NCI-H2196 treated with DMSO at 0.1 percent for 48 hours (cell line): ENCODE measurements at regions not wholly inside any gene's neighbourhood (a gene's known extent, or its start where the extent isn't known, plus 50 kb on each side); places are given as distances from the start of the nearest gene placed in this dataset.
"Not testable (repeated sequence)": the region's sequence is repeated elsewhere in the genome, so short reads cannot be mapped to it uniquely, and the experiment has no call there.

Source experiments
- DNase-seq: peaks from one replicate; lab custom pipeline; 2025; ENCODE audit not compliant: unreplicated experiment; lab: John Stamatoyannopoulos, UW

GRCh38 chr6:156205678-156206077 is 571.5 kb upstream of the ARID1B start:
- no peak for DNase-seq

DNA sequence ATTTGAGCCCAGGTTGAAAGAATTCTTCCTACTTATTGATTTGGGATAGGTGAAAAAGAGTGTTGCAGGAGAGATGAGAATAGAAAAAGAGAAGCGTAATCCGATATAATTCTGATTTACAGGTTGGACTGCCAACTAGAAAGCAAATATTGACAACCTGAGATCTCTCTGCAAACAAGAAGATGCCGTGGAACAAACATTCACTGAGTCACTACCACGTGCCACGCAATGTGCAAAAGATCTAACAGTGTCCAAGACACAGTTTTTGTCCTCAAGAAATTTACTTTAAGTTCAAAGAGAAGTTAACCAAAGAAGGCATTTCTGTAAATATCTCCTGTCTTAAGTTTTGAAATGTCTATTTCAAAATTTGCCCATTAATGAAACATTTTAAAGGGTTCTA is 578.0 kb upstream of the ARID1B start:
- DNase-seq: no peak

- no peak for DNase-seq
Observed at GRCh38 chr6:156197513-156197912, 579.7 kb upstream of the ARID1B start.

GRCh38 chr6:156194981-156195380 is 582.2 kb upstream of the ARID1B start:
- DNase-seq: no peak

- DNase-seq: no peak
Observed at GRCh38 chr6:156193381-156193780, 583.8 kb upstream of the ARID1B start.

DNA sequence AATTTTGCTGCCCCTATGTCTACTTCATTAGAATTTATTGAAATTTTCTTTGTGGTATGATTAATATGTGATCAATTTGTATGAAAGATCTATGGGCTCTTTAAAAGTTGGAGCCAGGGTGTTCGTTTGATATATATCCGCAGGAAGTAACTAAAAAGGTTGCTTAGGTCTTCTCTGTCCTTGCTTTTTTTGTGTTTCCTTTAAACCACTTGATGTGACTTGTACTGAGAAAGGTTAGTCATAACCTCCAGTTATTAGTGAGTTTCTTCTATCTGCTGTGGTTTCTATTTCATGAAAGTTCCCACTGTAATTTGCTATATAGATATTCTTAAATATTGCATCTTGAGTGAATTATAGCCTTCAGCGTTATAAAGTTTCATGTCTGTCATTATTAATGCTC is 585.3 kb upstream of the ARID1B start:
- no peak for DNase-seq

DNA sequence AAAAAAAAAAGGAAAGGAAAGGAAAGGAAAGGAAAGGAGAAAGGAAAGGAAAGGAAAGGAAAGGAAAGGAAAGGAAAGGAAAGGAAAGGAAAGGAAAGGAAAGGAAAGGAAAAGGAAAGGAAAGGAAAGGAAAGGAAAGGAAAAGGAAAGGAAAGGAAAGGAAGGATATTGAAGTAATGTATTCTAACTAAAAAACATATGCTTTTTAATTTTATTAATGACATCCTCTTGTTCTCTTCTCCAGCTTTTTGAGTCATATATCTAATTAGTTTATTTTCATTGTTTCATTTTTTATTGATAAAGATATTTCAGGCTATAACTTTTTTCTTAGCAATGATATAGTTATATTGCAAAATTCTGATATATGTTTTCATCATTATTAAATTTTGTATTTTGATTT is 585.8 kb upstream of the ARID1B start:
- not testable (repeated sequence) for DNase-seq

GRCh38 chr6:156190270-156190669 is 586.9 kb upstream of the ARID1B start:
- DNase-seq: no peak

DNA sequence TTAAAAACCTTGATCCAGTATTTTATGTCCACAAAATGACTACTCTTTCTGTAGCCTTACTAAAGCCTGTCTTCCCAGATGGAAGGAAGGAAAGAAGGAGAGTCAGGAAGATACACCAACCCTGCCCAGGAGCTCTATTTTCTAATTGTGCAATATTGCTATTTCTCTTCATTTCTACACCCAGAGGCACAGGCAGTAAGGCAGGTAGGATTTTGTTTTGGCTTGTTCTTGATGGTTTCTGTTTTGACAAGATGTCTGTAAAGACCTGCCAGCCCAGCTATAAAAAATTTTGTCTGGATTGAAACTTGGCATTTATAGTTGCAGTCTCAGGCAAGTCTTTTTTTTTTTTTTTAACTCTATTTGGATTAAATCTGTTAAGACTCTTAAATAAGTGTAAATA is 587.5 kb upstream of the ARID1B start:
- DNase-seq: no peak

DNA sequence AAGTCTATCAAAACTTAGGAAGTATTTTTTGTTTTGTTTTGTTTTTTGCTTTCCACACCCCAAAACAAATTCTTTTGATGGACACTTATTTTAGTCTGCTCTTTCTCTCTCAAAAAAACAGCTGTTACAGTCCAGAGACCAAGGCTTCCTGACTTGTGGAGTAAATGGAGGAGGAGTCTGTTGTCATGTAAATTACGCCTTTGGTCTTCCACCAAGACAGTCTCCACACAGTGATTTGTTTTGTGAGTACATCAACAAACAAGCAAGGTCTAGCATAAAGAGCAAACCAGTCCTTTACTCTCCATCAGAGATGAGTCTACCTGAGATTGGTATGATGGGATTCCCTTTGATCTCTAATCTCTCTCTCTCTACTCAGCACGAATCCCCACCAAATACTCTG is 588.0 kb upstream of the ARID1B start:
- DNase-seq: no peak

DNA sequence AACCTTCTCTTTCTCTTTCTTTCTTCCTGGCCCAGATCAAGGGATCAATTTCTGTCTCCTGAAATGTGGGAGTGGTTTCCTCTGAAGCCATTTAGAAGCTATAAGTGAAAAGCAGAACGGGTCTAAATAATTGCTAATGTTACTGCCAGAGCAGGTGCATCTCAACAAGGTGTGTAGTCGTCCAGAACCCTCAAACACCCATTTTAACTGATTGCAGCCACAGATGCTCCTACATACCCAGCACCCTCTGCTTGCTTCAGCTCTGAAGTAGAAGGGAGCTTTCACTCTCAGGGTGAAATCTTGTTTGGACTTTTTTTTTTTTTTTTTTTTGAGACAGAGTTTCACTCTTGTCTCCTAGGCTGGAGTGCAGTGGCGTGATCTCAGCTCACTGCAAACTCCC is 592.1 kb upstream of the ARID1B start:
- no peak for DNase-seq

GRCh38 chr6:156183678-156184077 is 593.5 kb upstream of the ARID1B start:
- DNase-seq: no peak

- DNase-seq: no peak
Observed at GRCh38 chr6:156182356-156182755, 594.8 kb upstream of the ARID1B start.

- DNase-seq: no peak
Observed at GRCh38 chr6:156181506-156181905, 595.7 kb upstream of the ARID1B start.

DNA sequence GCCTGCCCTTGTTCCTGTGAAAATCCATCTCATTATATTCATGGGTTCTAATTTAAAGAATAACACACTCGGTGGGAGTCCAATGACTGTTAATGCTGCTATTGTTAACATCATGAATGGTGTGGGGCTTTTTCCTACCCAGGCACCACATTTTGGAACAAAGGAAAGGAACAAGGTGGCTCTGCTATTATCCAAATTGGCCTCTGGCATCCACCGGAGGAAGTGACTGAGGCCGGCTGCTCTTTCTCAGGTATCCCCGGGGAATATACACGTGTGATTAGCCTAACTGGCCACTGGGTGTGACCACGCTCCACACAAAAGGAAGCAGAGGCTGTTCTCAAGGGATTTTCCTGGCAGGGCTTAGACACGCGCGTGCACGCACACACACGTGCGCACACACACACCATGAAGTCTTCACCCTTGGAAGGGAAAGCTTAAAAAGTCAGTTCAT is 601.2 kb upstream of the ARID1B start:
- DNase-seq: no peak

DNA sequence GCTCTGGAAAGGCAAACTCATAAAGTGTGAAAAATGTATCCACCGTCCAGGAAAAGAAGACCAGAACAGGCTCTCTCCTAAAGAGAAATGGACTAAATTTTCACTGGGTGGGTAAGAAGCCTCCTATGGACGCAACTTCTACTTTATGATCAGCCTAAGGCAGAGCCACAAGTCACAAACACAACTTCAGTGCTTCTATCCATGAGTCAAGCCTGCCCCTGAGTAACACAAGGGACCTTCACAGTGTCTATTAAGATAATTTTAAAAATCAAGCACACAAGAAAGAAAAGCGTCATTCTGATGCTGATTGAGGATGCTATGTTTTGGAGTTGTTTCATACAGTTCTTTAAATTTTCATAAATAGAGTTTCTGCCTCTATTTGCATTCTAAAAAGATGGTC is 601.7 kb upstream of the ARID1B start:
- no peak for DNase-seq

DNA sequence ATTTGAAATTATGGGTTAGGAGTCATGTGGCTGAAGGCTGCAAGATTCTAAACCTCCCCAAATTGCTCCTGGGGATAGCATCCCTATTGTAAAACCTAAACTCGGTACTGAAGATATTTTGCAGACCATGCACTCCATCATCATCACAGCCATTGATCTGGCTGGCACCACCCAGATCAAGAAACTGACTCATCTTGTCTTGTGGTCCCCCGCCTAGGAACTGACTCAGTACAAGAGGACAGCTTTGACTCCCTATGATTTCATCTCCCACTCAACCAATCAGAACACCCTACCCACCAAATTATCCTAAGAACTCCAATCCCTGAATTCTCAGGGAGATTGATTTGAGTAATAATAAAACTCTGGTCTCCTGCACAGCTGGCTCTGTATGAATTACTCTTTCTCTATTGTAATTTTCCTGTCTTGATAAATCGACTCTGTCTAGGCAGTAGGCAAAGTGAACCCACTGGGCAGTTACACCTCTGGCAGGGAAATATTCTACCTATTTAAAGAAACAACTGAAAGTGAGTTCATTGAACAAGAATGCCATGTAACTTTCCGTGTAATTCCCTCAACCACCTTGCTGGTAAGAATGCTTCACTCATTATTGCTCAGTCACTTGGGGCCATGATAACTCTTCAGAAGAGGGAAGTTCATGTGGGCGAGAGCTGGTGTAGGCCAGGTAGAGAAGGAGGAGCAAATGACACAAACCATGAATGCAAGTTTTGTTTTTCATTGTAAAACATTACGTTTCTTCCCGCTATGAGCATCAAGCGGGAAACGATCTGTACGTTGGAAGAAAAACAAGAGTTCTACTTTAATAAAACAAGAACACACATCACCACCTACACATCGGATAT is 602.9 kb upstream of the ARID1B start:
- DNase-seq: no peak

GRCh38 chr6:156169371-156169770 is 607.8 kb upstream of the ARID1B start:
- DNase-seq: no peak

GRCh38 chr6:156167625-156168071 is 609.5 kb upstream of the ARID1B start:
- no peak for DNase-seq

DNA sequence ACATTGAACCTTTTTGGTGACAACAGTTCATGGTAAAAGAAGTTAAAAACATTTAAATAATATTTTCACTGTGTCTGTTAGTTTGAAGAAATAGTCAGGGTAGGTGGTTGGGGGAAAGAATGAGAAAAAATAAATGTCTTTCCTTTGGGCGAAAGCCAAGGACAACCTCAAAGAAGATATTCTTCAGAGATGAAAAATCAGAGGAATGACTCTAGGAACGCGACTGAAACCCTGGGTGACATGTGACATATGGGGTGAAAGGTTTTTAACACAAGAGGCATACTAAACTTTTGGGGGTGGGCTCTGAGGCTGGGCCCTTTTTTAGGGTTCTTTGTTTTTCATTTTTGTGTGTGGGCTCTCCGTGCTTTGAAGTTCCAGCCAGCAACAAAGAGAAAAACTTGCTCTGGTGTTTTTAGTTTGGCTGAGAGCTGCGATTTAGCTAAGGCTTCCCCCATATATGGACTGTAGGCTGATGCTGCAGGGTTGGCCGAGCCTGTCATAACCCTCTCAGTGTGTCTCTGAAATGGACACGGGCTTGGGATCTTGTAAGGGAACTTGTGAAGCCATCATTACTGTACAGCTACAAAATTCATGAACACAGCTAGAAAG is 610.1 kb upstream of the ARID1B start:
- no peak for DNase-seq

DNA sequence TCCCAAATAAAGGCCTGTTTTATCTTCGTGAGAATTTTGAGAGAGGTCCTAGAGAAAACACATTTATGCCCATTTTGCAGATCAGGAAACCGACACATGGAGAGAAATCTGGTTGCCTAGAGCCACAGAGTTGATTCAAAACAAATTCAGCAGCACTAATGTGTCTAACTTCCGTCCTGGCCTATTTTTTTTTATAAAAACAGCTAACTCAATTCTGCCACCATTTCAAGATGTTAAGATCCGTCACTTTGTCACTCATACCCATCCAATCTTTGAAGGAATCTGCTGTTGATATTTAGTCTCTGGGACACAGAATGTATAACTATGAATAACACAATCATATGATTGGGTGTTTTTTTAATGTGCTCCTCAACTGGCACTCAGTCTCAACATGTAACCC is 611.1 kb upstream of the ARID1B start:
- DNase-seq: no peak

DNA sequence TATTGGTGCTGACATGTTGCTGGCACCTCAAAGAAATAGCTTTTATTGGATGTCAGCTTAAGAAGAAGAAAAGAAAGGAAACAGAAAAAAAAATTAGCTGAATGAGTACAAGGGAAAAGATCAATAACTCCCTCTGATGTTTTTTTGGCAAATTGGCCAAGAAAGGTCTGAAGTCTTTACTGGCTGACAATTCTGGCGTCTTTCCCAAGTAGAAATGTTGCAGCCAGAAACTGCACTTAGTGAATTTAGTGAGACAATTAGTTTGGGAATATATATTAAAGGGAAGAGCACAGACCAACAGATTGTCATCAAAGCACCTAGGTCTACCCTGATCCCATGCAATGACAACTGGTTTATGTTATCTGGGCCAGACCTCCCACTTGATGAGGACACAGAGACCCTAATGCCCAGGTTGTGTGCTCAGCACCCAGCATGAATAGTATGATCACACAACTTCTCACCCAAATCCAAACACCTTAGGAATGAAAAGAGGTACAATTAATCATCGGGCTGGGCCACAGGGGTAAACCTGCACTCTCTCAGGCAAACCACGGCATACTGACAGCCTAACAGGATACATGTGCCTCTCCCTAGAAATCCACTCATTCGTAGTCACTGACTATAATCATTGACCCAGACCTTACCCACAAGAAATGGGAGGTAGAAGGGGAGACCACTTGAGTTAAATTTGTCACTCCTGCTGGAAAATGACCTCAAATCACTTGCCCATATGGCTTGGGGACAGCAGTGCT is 612.3 kb upstream of the ARID1B start:
- no peak for DNase-seq
